A673 (cell line): ENCODE measurements at regions not wholly inside any gene's neighbourhood (a gene's known extent, or its start where the extent isn't known, plus 50 kb on each side); places are given as distances from the start of the nearest gene placed in this dataset.
A peak's percentile ranks its signal among the peaks of the same experiment; 100 is the strongest.

Source experiments
- BruUV-seq: library from RNA; stranded (reverse); fragments of 400-500 nt; replicated peaks from 2 replicates; lab custom pipeline; 2021; lab: Mats Ljungman, UMichigan
- CTCF ChIA-PET: fragments of 300-600 bp; sonication (Branson Sonifier 250); formaldehyde crosslinking; loops from one replicate; lab custom pipeline; 2022; ENCODE audit warnings: antibody characterized with exemption; lab: Charles Lee
- POLR2A ChIA-PET: fragments of 300-600 bp; sonication (Branson Sonifier 250); formaldehyde crosslinking; loops from one replicate; lab custom pipeline; 2022; ENCODE audit warnings: antibody characterized with exemption; ENCODE audit not compliant: low non-redundant PET; lab: Charles Lee
- DNase-seq: peaks from one replicate; pipeline ENCODE4 v3.0.0-alpha.2; 2015; ENCODE audit warnings: low spot score
- H3K27ac ChIP-seq: fragments of 200-600 bp; sonication (generic); 2 replicates; pipeline ENCODE4 v1.5.1; 2016; ENCODE audit warnings: mixed run types, low read depth, mild to moderate bottlenecking, mixed read lengths, antibody characterized with exemption, low read length; ENCODE audit not compliant: poor library complexity, severe bottlenecking
- H3K27me3 ChIP-seq: fragments of 200-600 bp; sonication (generic); replicated peaks from 2 replicates; pipeline ENCODE4 v1.6.1; 2017; ENCODE audit warnings: mixed run types, low read depth, mild to moderate bottlenecking, mixed read lengths, antibody characterized with exemption, low read length; ENCODE audit not compliant: insufficient read depth, poor library complexity
- H3K36me3 ChIP-seq: fragments of 200-600 bp; sonication (generic); 2 replicates; pipeline ENCODE4 v1.6.1; 2016; ENCODE audit warnings: mixed run types, mild to moderate bottlenecking, mixed read lengths, antibody characterized with exemption, low read length; ENCODE audit not compliant: insufficient read depth, poor library complexity, severe bottlenecking
- H3K4me1 ChIP-seq: fragments of 200-600 bp; sonication (generic); 2 replicates; pipeline ENCODE4 v1.6.1; 2017; ENCODE audit warnings: mixed run types, mild to moderate bottlenecking, mixed read lengths, antibody characterized with exemption, low read length; ENCODE audit not compliant: insufficient read depth, poor library complexity, severe bottlenecking
- H3K4me3 ChIP-seq: fragments of 200-600 bp; sonication (generic); 2 replicates; pipeline ENCODE4 v1.5.1; 2016; ENCODE audit warnings: low read depth, mixed run types, mild to moderate bottlenecking, mixed read lengths, low read length; ENCODE audit not compliant: poor library complexity, severe bottlenecking
- H3K9me3 ChIP-seq: fragments of 200-600 bp; sonication (generic); 2 replicates; pipeline ENCODE4 v1.6.1; 2016; ENCODE audit warnings: mixed run types, low read depth, mild to moderate bottlenecking, mixed read lengths, antibody characterized with exemption, low read length; ENCODE audit not compliant: poor library complexity, severe bottlenecking
- EZH2 ChIP-seq: fragments of 200-600 bp; sonication (generic); IDR thresholded peaks from 2 replicates; pipeline ENCODE4 v1.6.1; 2017; ENCODE audit warnings: borderline replicate concordance, low read depth, mild to moderate bottlenecking, mixed read lengths, antibody characterized with exemption, low read length; ENCODE audit not compliant: poor library complexity, severe bottlenecking
- intact Hi-C: fragments of 100-400 bp; cut with micrococcal nuclease; formaldehyde crosslinking; loops from one replicate; pipeline ENCODE4 v1.10.0; 2022; ENCODE audit not compliant: unreplicated experiment
- TF ChIP-seq, protein P1 (sequence below): fragments of 300-800, 200-600 bp; sonication (generic); conservative IDR thresholded peaks from 2 replicates; pipeline ENCODE4 v1.5.1; 2017; ENCODE audit warnings: low read depth, mild to moderate bottlenecking, antibody characterized with exemption, low read length, moderate library complexity, mixed read lengths

- no peaks in the 10 kb centered on the region for H3K9me3 ChIP-seq
- CTCF ChIA-PET = no interaction called here
- H3K27ac ChIP-seq = no peak overlapping the region
- POLR2A ChIA-PET = no interaction called here
- no peaks in the 10 kb centered on the region for H3K4me1 ChIP-seq
- intact Hi-C loops = no loop called here
- H3K4me3 ChIP-seq = no peak overlapping the region
- DNase-seq = no peak
- no peak for TF ChIP-seq EZH2
- TF ChIP-seq, protein P1, sequence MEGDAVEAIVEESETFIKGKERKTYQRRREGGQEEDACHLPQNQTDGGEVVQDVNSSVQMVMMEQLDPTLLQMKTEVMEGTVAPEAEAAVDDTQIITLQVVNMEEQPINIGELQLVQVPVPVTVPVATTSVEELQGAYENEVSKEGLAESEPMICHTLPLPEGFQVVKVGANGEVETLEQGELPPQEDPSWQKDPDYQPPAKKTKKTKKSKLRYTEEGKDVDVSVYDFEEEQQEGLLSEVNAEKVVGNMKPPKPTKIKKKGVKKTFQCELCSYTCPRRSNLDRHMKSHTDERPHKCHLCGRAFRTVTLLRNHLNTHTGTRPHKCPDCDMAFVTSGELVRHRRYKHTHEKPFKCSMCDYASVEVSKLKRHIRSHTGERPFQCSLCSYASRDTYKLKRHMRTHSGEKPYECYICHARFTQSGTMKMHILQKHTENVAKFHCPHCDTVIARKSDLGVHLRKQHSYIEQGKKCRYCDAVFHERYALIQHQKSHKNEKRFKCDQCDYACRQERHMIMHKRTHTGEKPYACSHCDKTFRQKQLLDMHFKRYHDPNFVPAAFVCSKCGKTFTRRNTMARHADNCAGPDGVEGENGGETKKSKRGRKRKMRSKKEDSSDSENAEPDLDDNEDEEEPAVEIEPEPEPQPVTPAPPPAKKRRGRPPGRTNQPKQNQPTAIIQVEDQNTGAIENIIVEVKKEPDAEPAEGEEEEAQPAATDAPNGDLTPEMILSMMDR = peak; percentile 32; the same call in 1 of the 2 replicates
- no peaks in the 10 kb centered on the region for H3K36me3 ChIP-seq
- no peaks in the 10 kb centered on the region for H3K27me3 ChIP-seq
- no TSS peak for BruUV-seq
Measured at GRCh38 chr20:9974324-9974723, 60.5 kb upstream of the ANKEF1 start.

GRCh38 chr20:9971746-9972145 lies 63.0 kb upstream of the ANKEF1 start:
- BruUV-seq = no TSS peak
- intact Hi-C loops = no loop called here
- H3K4me1 ChIP-seq = no peaks in the 10 kb centered on the region
- no peak overlapping the region for H3K27ac ChIP-seq
- H3K27me3 ChIP-seq = no peaks in the 10 kb centered on the region
- no peak for DNase-seq
- TF ChIP-seq, protein P1 = no peak
- TF ChIP-seq EZH2 = no peak
- POLR2A ChIA-PET = no interaction called here
- CTCF ChIA-PET = no interaction called here
- H3K9me3 ChIP-seq = no peaks in the 10 kb centered on the region
- no peaks in the 10 kb centered on the region for H3K36me3 ChIP-seq
- H3K4me3 ChIP-seq = no peak overlapping the region

DNA sequence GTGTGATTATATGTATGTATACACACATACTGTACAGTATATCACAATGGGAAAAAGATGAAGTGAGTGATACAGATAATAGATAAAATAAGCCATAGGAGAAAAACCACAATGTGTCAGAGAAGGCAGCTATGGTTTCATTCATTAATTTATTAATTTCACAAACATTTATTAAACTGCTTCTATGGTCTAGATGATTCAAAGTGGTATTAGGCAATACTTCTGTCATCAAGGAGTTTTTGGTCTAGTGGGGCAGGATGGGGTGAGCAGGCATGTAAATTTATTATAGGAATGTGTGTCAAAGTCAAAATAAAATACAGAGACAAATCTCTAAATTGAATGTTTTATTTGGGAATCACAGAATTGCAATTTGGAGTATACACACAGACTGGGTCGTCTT lies 65.2 kb upstream of the ANKEF1 start:
- DNase-seq = no peak
- Histone ChIP-seq H3K9me3 (no peaks in the 10 kb centered on the region), H3K4me1 (no peaks in the 10 kb centered on the region), H3K4me3 (no peak overlapping the region), H3K27me3 (no peaks in the 10 kb centered on the region), H3K36me3 (no peaks in the 10 kb centered on the region), H3K27ac (no peak overlapping the region)
- ChIA-PET POLR2A (no interaction called here), CTCF (no interaction called here)
- intact Hi-C loops = no loop called here
- no peak for TF ChIP-seq EZH2
- TF ChIP-seq, protein P1 = no peak
- BruUV-seq = no TSS peak
